ENCODE measurements at regions not wholly inside any gene's neighbourhood (a gene's known extent, or its start where the extent isn't known, plus 50 kb on each side); places are given as distances from the start of the nearest gene placed in this dataset.
"Not testable (repeated sequence)": the region's sequence is repeated elsewhere in the genome, so short reads cannot be mapped to it uniquely, and the experiment has no call there.

- peak in 2 of 3 donors; percentile 23 to 24 for DNase-seq
- H3K27me3 ChIP-seq (ENCODE audit: control insufficient read depth in 3 of 3, insufficient read depth in 3 of 3, low read length in 2 of 3) = no peaks in the 10 kb centered on the region
- 86 to 92% methylated on average over 2 of the region's 2 CpGs for WGBS, 2 donors
- H3K9ac ChIP-seq (ENCODE audit: insufficient read depth in 1 of 2, low read length in 2 of 2) = no peak overlapping the region
- H3K4me1 ChIP-seq (ENCODE audit: control insufficient read depth in 5 of 5, insufficient read depth in 5 of 5, low read length in 5 of 5) = peaks cover 0 to 28% (median 0%) of the 10 kb centered on the region in 5 donors
- H3K4me3 ChIP-seq = no peak overlapping the region
- no peaks in the 10 kb centered on the region for H3K9me3 ChIP-seq (ENCODE audit: control insufficient read depth in 4 of 4, insufficient read depth in 3 of 4, low read length in 3 of 4)
- ATAC-seq (ENCODE audit: insufficient read depth, low FRiP score) = no peak
- H3K27ac ChIP-seq (ENCODE audit: low read depth in 1 of 2, low read length in 1 of 2) = no peak overlapping the region
- TF ChIP-seq CTCF (IDR thresholded peaks at IDR 0.05; ENCODE audit: control extremely low read depth, extremely low read depth) = no peak
- H3K36me3 ChIP-seq (ENCODE audit: control insufficient read depth in 4 of 4, insufficient read depth in 4 of 4, low read length in 4 of 4) = no peaks in the 10 kb centered on the region
Measured at GRCh38 chr9:87036506-87036905, 89.2 kb upstream of the GAS1 start.

- 91 to 92% methylated on average over 1 of the region's 1 CpG for WGBS, 2 donors
- no peak for TF ChIP-seq CTCF (IDR thresholded peaks at IDR 0.05; ENCODE audit: control extremely low read depth, extremely low read depth)
- no peak overlapping the region for H3K4me3 ChIP-seq
Measured at GRCh38 chr9:87039809-87040392, 92.6 kb upstream of the GAS1 start.

GRCh38 chr9:87040410-87041009 lies 93.2 kb upstream of the GAS1 start:
- Histone ChIP-seq H3K36me3 (ENCODE audit: control insufficient read depth in 4 of 4, insufficient read depth in 4 of 4, low read length in 4 of 4) (no peaks in the 10 kb centered on the region), H3K4me1 (ENCODE audit: control insufficient read depth in 5 of 5, insufficient read depth in 5 of 5, low read length in 5 of 5) (peaks cover 0 to 8% (median 0%) of the 10 kb centered on the region in 5 donors), H3K27ac (ENCODE audit: low read depth in 1 of 2, low read length in 1 of 2) (no peak overlapping the region), H3K9me3 (ENCODE audit: control insufficient read depth in 4 of 4, insufficient read depth in 3 of 4, low read length in 3 of 4) (no peaks in the 10 kb centered on the region), H3K9ac (ENCODE audit: insufficient read depth in 1 of 2, low read length in 2 of 2) (no peak overlapping the region), H3K27me3 (ENCODE audit: control insufficient read depth in 3 of 3, insufficient read depth in 3 of 3, low read length in 2 of 3) (no peaks in the 10 kb centered on the region), H3K4me3 (no peak overlapping the region)
- ATAC-seq (ENCODE audit: insufficient read depth, low FRiP score) (no peak), DNase-seq (no peak)
- WGBS, 2 donors = 87 to 88% methylated on average over 2 of the region's 2 CpGs
- no peak for TF ChIP-seq CTCF (IDR thresholded peaks at IDR 0.05; ENCODE audit: control extremely low read depth, extremely low read depth)

More at GRCh38 chr9:87039809-87040392, 92.6 kb upstream of the GAS1 start:
- Histone ChIP-seq H3K36me3 (ENCODE audit: control insufficient read depth in 4 of 4, insufficient read depth in 4 of 4, low read length in 4 of 4) (no peaks in the 10 kb centered on the region), H3K9ac (ENCODE audit: insufficient read depth in 1 of 2, low read length in 2 of 2) (no peak overlapping the region), H3K27ac (ENCODE audit: low read depth in 1 of 2, low read length in 1 of 2) (no peak overlapping the region), H3K4me1 (ENCODE audit: control insufficient read depth in 5 of 5, insufficient read depth in 5 of 5, low read length in 5 of 5) (peaks cover 0 to 11% (median 0%) of the 10 kb centered on the region in 5 donors), H3K9me3 (ENCODE audit: control insufficient read depth in 4 of 4, insufficient read depth in 3 of 4, low read length in 3 of 4) (no peaks in the 10 kb centered on the region), H3K27me3 (ENCODE audit: control insufficient read depth in 3 of 3, insufficient read depth in 3 of 3, low read length in 2 of 3) (no peaks in the 10 kb centered on the region)
- no peak for ATAC-seq (ENCODE audit: insufficient read depth, low FRiP score)
- no peak for DNase-seq

GRCh38 chr9:87041553-87042235 lies 94.4 kb upstream of the GAS1 start:
- H3K4me3 ChIP-seq; H3K36me3 ChIP-seq (ENCODE audit: control insufficient read depth in 4 of 4, insufficient read depth in 4 of 4, low read length in 4 of 4); H3K27me3 ChIP-seq (ENCODE audit: control insufficient read depth in 3 of 3, insufficient read depth in 3 of 3, low read length in 2 of 3); DNase-seq; H3K9ac ChIP-seq (ENCODE audit: insufficient read depth in 1 of 2, low read length in 2 of 2); H3K4me1 ChIP-seq (ENCODE audit: control insufficient read depth in 5 of 5, insufficient read depth in 5 of 5, low read length in 5 of 5); H3K9me3 ChIP-seq (ENCODE audit: control insufficient read depth in 4 of 4, insufficient read depth in 3 of 4, low read length in 3 of 4); H3K27ac ChIP-seq (ENCODE audit: low read depth in 1 of 2, low read length in 1 of 2); ATAC-seq (ENCODE audit: insufficient read depth, low FRiP score): not testable (repeated sequence)
- 89 to 93% methylated on average over 26 to 28 of the region's 29 CpGs for WGBS, 2 donors

DNA sequence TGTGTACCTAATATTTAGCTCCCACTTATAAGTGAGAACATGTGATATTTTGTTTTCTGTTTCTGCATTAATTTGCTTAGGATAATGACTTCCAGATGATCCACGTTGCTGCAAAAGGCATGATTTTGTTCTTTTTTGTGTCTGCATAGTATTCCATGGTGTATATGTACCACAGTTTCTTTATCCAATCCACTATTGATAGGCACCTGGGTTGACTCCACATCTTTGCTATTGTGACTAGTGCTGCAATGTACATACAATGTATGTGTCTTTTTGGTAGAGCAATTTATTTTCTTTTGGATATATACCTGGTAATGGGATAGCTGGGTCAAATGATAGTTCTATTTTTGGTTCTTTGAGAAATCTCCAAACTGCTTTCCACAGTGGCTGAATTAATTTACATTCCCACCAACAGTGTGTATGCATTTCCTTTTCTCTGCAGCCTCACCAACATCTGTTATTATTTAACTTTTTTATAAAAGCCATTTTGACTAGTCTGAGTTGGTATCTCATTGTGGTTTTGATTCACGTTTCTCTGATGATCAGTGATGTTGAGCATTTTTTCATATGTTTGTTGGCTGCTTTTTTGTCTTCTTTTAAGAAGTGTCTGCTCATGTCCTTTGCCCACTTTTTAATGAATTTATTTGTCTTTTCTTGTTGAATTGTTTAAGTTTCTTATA lies 102.8 kb upstream of the GAS1 start:
- H3K27ac ChIP-seq (ENCODE audit: low read depth in 1 of 2, low read length in 1 of 2); H3K4me3 ChIP-seq; ATAC-seq (ENCODE audit: insufficient read depth, low FRiP score); H3K9me3 ChIP-seq (ENCODE audit: control insufficient read depth in 4 of 4, insufficient read depth in 3 of 4, low read length in 3 of 4); H3K27me3 ChIP-seq (ENCODE audit: control insufficient read depth in 3 of 3, insufficient read depth in 3 of 3, low read length in 2 of 3); H3K36me3 ChIP-seq (ENCODE audit: control insufficient read depth in 4 of 4, insufficient read depth in 4 of 4, low read length in 4 of 4); H3K4me1 ChIP-seq (ENCODE audit: control insufficient read depth in 5 of 5, insufficient read depth in 5 of 5, low read length in 5 of 5); DNase-seq; H3K9ac ChIP-seq (ENCODE audit: insufficient read depth in 1 of 2, low read length in 2 of 2): not testable (repeated sequence)
- WGBS, 2 donors = 67 to 78% methylated on average over 2 of the region's 2 CpGs

Measured in lung (tissue), 11 donors.